C4-2B (cell line): ENCODE measurements at regions not wholly inside any gene's neighbourhood (a gene's known extent, or its start where the extent isn't known, plus 50 kb on each side); places are given as distances from the start of the nearest gene placed in this dataset.

Experiments used
- H3K27ac ChIP-seq: fragments of 450-650 bp; 2 replicates; pipeline ENCODE4 v1.5.1; 2017
- ZFX ChIP-seq: fragments of 450-650 bp; IDR thresholded peaks from 2 replicates; pipeline ENCODE4 v1.6.1; 2017
- TF ChIP-seq, protein P1 (sequence below): fragments of 450-650 bp; conservative IDR thresholded peaks from 2 replicates; pipeline ENCODE4 v1.5.1; 2017; ENCODE audit warnings: mild to moderate bottlenecking

DNA sequence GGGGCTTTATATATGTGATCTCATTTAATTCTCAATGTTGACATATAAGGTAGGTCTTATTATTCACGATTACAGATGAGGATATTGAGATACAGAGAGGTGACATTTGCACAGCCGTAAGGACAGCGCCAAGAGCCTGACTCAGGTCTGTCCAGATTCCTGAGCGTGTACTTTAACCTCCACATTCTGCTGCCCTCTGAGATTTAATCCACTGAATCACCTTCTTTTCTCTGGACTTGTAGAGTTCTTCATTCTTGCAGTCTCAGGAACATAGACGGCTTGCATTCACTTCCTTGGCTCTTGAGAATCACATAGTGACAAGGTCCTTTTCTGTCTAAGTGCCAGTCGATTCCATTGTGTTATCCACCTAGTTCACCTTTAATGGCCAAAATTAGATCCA lies 141.0 kb upstream of the ARHGAP5 start:
- no peak overlapping the region for H3K27ac ChIP-seq
- no peak for TF ChIP-seq ZFX
- TF ChIP-seq, protein P1, sequence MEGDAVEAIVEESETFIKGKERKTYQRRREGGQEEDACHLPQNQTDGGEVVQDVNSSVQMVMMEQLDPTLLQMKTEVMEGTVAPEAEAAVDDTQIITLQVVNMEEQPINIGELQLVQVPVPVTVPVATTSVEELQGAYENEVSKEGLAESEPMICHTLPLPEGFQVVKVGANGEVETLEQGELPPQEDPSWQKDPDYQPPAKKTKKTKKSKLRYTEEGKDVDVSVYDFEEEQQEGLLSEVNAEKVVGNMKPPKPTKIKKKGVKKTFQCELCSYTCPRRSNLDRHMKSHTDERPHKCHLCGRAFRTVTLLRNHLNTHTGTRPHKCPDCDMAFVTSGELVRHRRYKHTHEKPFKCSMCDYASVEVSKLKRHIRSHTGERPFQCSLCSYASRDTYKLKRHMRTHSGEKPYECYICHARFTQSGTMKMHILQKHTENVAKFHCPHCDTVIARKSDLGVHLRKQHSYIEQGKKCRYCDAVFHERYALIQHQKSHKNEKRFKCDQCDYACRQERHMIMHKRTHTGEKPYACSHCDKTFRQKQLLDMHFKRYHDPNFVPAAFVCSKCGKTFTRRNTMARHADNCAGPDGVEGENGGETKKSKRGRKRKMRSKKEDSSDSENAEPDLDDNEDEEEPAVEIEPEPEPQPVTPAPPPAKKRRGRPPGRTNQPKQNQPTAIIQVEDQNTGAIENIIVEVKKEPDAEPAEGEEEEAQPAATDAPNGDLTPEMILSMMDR, result no peak

DNA sequence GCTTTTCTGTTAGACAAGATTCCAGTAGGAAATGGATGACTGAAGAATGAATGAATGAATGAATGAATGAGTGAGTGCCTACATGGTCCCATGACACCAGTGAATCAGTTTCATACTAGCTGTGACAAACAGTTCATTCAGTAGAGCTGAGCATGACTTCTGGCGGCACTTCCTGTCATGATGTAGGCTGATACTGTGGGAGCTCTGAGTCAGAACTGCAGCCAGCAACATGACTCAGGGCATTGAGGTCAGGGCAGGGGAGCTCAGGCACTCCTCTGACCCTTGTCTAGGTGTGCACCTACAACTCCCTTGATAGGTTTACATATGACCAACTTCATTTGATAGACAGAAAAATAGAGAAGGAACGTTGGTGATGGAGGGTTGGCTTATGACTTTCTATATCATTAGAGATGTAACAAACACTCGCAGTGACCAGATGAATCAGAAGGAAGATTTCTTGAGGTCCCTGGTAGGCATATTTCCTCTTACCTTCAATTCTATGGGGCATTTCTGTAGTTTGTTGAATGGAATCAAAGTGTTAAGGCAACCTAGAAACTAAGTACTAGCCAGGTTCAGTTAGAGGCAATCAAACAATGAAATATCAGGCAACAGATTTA lies 139.3 kb upstream of the ARHGAP5 start:
- TF ChIP-seq, protein P1, result no peak
- TF ChIP-seq ZFX, result no peak
- no peak overlapping the region for H3K27ac ChIP-seq

DNA sequence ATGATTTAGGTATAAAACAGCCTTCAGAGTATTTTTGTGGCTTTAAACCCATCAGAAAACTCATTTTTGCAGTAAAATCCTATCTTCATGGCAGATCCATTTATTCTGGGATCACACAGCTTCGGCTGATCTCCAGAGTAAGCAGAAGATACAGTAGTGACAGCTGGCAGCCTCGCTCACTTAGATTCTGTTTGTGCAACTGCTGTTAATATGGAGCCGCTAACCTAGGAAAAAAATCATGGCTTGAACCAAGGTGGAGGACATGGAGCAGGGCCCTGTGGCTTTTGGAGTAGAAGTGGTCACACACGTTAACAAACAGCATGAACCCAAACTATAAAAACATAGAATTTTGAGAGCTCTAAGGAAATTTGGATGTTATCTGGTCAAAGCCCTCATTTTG lies 137.2 kb upstream of the ARHGAP5 start:
- TF ChIP-seq, protein P1, result no peak
- no peak for TF ChIP-seq ZFX
- no peak overlapping the region for H3K27ac ChIP-seq

DNA sequence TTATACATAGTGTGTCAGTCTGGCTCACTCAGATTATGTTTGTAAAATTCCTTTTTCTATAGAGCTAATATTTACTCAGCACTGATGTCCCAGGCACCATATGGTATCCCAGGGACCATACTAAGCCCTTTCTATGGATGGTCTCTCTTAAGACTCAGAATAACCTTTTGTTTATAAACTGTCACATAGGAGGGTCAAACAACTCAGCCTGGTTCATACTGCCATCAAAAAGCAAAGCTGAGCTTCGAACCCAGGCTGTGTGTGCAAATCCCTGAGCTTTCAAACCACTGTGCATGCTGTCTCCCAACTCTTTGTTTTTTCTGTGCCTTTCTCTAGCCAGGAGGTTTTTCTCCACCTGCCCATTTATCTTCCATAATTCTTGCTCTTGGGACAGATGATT lies 135.6 kb upstream of the ARHGAP5 start:
- H3K27ac ChIP-seq, result no peak overlapping the region
- no peak for TF ChIP-seq ZFX
- TF ChIP-seq, protein P1, result no peak

DNA sequence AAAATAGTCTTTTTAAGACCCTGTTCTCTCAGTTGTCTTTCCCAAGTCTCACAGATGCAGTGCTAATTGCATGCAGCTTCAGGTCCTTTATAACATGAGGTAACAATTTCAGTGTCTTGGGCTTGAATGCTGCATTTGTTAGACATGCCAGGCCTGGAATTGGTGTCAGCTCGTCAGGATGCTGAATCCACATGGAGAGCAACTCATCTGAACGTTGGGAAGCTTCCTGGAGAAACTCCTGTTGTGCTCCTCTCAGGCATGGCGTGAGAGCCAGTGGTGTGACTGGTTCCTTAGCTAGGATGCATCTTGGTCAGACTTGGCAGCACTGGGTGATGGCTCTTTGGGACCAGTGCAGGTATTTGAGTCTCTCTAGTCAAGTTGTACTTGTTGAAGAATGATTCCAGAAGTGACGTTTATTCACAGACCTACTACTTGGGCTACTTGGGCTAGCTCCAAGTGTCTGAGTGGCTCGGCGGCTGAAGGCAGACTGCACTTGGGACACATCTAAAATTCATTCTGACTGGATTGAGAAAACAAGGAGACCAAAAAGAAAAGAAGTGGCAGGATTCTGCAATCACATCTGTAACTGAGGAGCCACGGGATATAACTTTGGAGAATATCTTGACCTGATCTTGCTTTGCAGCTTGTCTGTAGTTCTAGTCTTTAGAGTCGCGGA lies 134.8 kb upstream of the ARHGAP5 start:
- no peak overlapping the region for H3K27ac ChIP-seq
- TF ChIP-seq ZFX, result no peak
- TF ChIP-seq, protein P1, result no peak

DNA sequence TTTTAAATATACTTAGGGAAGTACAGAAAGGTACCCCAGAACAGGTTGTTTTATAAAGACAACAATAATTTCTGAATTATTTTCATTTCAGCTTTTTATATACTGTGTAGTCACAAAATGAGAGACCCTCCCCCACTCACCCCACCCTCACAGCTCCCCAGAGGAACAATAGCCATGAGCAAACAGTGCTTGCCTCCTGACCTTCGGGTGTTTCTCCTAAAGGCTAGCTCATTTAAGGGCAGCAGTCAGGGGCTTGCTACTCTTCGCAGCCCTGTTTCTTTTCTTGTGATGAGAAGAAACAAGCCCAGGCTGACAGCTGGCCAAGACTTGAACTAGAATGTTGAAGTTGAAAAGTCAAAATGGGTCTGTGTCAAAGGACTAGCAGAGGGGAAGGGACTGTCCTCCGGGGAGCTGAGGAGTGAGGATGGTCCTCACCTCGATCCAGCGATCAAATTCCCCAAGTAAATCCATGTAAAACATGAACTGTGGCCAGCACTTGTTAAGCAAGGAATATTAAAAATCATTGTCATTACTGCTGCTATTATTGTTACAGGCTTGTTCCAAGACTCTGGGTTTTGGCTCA lies 133.8 kb upstream of the ARHGAP5 start:
- no peak for TF ChIP-seq ZFX
- TF ChIP-seq, protein P1, result no peak
- no peak overlapping the region for H3K27ac ChIP-seq

DNA sequence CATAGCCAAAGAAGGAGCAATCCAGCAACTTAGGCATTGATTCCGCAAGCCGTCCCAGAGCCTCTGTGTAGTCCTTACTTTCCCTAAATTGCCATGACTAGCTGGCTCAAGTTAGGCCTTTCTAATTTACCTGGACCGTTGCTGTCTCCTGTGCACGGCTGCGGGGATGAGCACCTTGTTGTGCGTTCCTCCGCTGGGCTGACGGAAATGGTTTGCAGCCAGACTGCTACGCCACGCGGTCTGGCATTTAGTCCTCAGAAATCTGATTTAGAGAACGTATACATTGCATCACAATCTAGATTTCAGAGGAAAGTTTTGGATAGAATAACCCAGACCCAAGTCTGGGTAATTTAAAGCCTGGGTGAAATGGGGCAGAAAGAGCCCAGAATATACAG lies 133.2 kb upstream of the ARHGAP5 start:
- no peak overlapping the region for H3K27ac ChIP-seq
- TF ChIP-seq ZFX, result no peak
- TF ChIP-seq, protein P1, result no peak
